OCI-LY7 (cell line): ENCODE measurements at regions not wholly inside any gene's neighbourhood (a gene's known extent, or its start where the extent isn't known, plus 50 kb on each side); places are given as distances from the start of the nearest gene placed in this dataset.

Source experiments
- BruUV-seq: library from RNA; stranded (reverse); fragments of 400-500 nt; replicated peaks from 2 replicates; lab custom pipeline; 2021; lab: Mats Ljungman, UMichigan
- CTCF ChIA-PET: fragments of 300-600 bp; sonication (Branson Sonifier 250); formaldehyde crosslinking; loops from one replicate; lab custom pipeline; 2022; ENCODE audit warnings: antibody characterized with exemption; ENCODE audit not compliant: unreplicated experiment; lab: Charles Lee
- POLR2A ChIA-PET: fragments of 300-600 bp; sonication (Branson Sonifier 250); formaldehyde crosslinking; loops from one replicate; lab custom pipeline; 2022; ENCODE audit warnings: antibody characterized with exemption; lab: Charles Lee
- DNase-seq: peaks from one replicate; pipeline ENCODE4 v3.0.0-alpha.2; 2015; ENCODE audit warnings: low spot score
- H2AFZ ChIP-seq: fragments of 200-600 bp; sonication (generic), shearing (Covaris generic); 2 replicates; pipeline ENCODE4 v1.6.1; 2014; ENCODE audit warnings: mild to moderate bottlenecking, antibody characterized with exemption, low read length, moderate library complexity
- H3K27ac ChIP-seq: fragments of 200-600 bp; sonication (generic); 2 replicates; pipeline ENCODE4 v1.5.1; 2014; ENCODE audit warnings: mixed run types, low read depth, mild to moderate bottlenecking, moderate library complexity, low read length, inconsistent platforms; ENCODE audit not compliant: poor library complexity, severe bottlenecking
- H3K36me3 ChIP-seq: fragments of 200-600 bp; sonication (generic); 2 replicates; pipeline ENCODE4 v1.6.1; 2014; ENCODE audit warnings: mild to moderate bottlenecking, antibody characterized with exemption, low read length, moderate library complexity, mixed read lengths; ENCODE audit not compliant: insufficient read depth
- H3K4me1 ChIP-seq: fragments of 200-600 bp; sonication (generic); 2 replicates; pipeline ENCODE4 v1.5.1; 2014; ENCODE audit warnings: mild to moderate bottlenecking, low read length; ENCODE audit not compliant: insufficient read depth, poor library complexity, severe bottlenecking
- H3K4me2 ChIP-seq: fragments of 200-600 bp; sonication (generic); 2 replicates; pipeline ENCODE4 v1.6.1; 2014; ENCODE audit warnings: mild to moderate bottlenecking, low read length
- H3K4me3 ChIP-seq: fragments of 200-600 bp; sonication (generic); 2 replicates; pipeline ENCODE4 v1.5.1; 2014; ENCODE audit warnings: mild to moderate bottlenecking, low read depth, low read length; ENCODE audit not compliant: poor library complexity, severe bottlenecking
- H3K79me2 ChIP-seq: fragments of 200-600 bp; sonication (generic); 2 replicates; pipeline ENCODE4 v1.6.1; 2016; ENCODE audit warnings: low read depth, mild to moderate bottlenecking, low read length, moderate library complexity, mixed read lengths; ENCODE audit not compliant: insufficient read depth
- H3K9me2 ChIP-seq: fragments of 200-600 bp; sonication (generic); 2 replicates; pipeline ENCODE4 v1.6.1; 2016; ENCODE audit warnings: mild to moderate bottlenecking, low read length, mixed read lengths; ENCODE audit not compliant: insufficient read depth
- H3K9me3 ChIP-seq: fragments of 200-600 bp; sonication (generic); 2 replicates; pipeline ENCODE4 v1.6.1; 2014; ENCODE audit warnings: mild to moderate bottlenecking, mixed run types, low read length, mixed read lengths
- H4K20me1 ChIP-seq: fragments of 200-600 bp; sonication (generic); 2 replicates; pipeline ENCODE4 v1.6.1; 2014; ENCODE audit warnings: mild to moderate bottlenecking, antibody characterized with exemption, low read length, moderate library complexity, mixed read lengths; ENCODE audit not compliant: insufficient read depth
- EZH2phosphoT487 ChIP-seq: fragments of 200-600 bp; sonication (generic); IDR thresholded peaks from 2 replicates; pipeline ENCODE4 v1.6.1; 2018; ENCODE audit warnings: low read depth, borderline replicate concordance, mild to moderate bottlenecking, mixed run types, antibody characterized with exemption, low read length, moderate library complexity, mixed read lengths
- intact Hi-C: fragments of 100-400 bp; cut with micrococcal nuclease; formaldehyde crosslinking; loops from one replicate; pipeline ENCODE4 v1.10.0; 2022; ENCODE audit not compliant: unreplicated experiment
- TF ChIP-seq, protein P1 (sequence below): fragments of 200-600 bp; sonication (generic); conservative IDR thresholded peaks from 2 replicates; pipeline ENCODE4 v1.5.1; 2014; ENCODE audit warnings: mild to moderate bottlenecking, antibody characterized with exemption, low read length, moderate library complexity, mixed read lengths

DNA sequence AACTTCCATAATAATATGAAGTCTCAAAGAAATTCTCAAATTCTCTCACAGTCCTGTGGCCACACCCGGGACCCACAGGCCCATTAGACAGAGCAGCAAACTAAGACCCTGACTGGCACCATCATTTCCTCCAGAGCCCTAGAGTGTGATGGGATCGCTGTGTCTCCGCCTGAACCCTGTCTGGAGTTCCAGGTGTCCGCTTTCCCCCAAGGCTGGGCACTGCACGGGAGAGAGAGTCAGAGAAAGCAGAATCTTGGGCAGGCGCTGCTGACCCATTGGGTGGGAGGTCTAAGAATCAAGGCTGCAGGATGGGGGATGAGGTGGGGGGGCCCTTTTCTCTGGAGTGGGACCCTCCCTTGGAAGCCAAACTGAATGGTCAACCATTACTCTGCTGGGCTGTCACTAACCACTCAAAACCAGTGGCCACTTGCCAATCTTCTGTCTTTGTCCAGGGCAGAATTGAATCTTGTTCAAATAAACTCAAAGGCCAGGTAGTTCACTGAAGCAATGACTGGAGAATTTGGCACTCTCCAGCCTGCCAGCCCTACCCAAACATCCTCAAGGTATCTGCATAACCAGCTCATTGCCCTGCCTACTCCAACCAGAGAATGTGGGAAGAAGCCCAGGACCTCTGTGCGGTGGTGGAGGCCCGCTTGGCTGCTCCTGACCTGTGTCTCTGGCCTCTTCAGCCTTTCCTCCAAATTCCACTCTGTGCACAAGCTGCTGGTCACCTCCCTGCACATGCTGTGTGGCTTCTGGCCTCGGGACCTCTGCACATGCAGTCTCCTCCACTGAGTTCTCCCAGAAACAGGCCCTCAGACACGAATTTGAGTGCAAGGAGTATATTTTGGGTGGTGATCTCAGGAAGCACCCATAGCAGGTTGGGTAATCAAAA is 141.1 kb downstream of the CEBPB start:
- TF ChIP-seq EZH2phosphoT487 = no peak
- TF ChIP-seq, protein P1, sequence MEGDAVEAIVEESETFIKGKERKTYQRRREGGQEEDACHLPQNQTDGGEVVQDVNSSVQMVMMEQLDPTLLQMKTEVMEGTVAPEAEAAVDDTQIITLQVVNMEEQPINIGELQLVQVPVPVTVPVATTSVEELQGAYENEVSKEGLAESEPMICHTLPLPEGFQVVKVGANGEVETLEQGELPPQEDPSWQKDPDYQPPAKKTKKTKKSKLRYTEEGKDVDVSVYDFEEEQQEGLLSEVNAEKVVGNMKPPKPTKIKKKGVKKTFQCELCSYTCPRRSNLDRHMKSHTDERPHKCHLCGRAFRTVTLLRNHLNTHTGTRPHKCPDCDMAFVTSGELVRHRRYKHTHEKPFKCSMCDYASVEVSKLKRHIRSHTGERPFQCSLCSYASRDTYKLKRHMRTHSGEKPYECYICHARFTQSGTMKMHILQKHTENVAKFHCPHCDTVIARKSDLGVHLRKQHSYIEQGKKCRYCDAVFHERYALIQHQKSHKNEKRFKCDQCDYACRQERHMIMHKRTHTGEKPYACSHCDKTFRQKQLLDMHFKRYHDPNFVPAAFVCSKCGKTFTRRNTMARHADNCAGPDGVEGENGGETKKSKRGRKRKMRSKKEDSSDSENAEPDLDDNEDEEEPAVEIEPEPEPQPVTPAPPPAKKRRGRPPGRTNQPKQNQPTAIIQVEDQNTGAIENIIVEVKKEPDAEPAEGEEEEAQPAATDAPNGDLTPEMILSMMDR = no peak
- Histone ChIP-seq H3K9me2 (no peaks in the 10 kb centered on the region), H4K20me1 (no peaks in the 10 kb centered on the region), H2AFZ (no peak overlapping the region), H3K4me3 (no peak overlapping the region), H3K9me3 (no peaks in the 10 kb centered on the region), H3K79me2 (no peaks in the 10 kb centered on the region), H3K27ac (no peak overlapping the region), H3K36me3 (no peaks in the 10 kb centered on the region), H3K4me1 (no peaks in the 10 kb centered on the region), H3K4me2 (no peak overlapping the region)
- ChIA-PET POLR2A (no interaction called here), CTCF (no interaction called here)
- intact Hi-C loops = no loop called here
- DNase-seq = no peak
- BruUV-seq = no TSS peak

DNA sequence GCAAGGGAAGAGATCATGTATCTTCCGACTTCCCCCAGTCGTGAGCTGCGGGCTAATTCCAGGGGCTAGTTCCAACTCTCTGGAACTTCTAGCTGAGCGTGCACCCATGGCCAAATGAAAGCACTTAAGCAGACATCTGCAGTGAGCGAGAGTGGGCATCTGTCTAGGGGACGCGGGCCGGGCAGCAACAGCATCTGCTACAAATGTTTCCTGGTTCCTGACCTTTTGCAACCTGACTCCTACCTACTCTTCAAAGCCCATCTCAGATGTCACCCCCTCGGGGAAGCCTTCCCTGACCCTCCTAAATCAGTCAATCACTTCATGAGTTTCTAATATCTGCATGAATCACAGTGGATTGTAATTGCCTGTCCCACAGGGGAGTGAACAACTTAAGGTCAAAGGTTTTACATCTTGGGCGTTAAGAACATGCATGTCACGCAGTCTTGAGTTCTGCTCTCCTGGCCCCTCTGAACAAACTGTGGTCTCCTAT is 141.9 kb downstream of the CEBPB start:
- TF ChIP-seq, protein P1 = no peak
- TF ChIP-seq EZH2phosphoT487 = no peak
- Histone ChIP-seq H3K4me2 (no peak overlapping the region), H3K9me2 (no peaks in the 10 kb centered on the region), H3K9me3 (no peaks in the 10 kb centered on the region), H3K4me3 (no peak overlapping the region), H2AFZ (no peak overlapping the region), H3K79me2 (no peaks in the 10 kb centered on the region), H4K20me1 (no peaks in the 10 kb centered on the region), H3K4me1 (no peaks in the 10 kb centered on the region), H3K36me3 (no peaks in the 10 kb centered on the region), H3K27ac (no peak overlapping the region)
- no peak for DNase-seq
- no TSS peak for BruUV-seq
- ChIA-PET POLR2A (no interaction called here), CTCF (no interaction called here)
- intact Hi-C loops = no loop called here

DNA sequence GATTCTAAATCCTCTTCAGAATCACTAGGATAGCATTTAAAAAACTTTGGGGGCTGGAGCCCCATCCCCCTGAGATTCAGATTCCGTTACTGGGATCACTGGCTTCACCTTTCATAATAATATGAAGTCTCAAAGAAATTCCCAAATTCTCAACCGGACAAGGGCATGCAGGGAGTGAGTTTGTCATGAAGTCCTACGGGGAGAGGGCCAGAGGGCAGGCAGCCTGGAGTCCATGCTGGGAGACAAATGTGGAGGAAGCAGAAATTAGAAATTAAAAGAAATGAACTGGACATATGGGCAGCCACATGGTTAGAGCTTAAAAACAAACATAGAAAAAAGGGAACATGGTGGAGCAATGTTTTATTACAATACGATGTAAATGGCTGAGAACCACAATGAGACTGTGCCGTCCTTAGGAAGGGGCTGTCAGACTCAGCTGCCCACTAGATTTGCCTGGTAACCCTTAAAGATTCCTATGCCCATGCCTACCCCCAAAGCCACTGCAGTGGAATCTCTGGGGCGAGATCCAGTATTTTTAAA is 142.6 kb downstream of the CEBPB start:
- no peak overlapping the region for H3K4me2 ChIP-seq
- no TSS peak for BruUV-seq
- POLR2A ChIA-PET = interaction anchor here (0.7 kb wide), 1 partner anchor 190 kb away, joined by 3 read pairs; no protein-coding TSS in a partner anchor

More for the DNA sequence above, 142.6 kb downstream of the CEBPB start:
- Histone ChIP-seq H3K9me2 (no peaks in the 10 kb centered on the region), H3K9me3 (no peaks in the 10 kb centered on the region), H3K79me2 (no peaks in the 10 kb centered on the region), H4K20me1 (no peaks in the 10 kb centered on the region), H3K36me3 (no peaks in the 10 kb centered on the region), H3K27ac (no peak overlapping the region), H3K4me1 (no peaks in the 10 kb centered on the region), H3K4me3 (no peak overlapping the region), H2AFZ (no peak overlapping the region)
- TF ChIP-seq, protein P1 = no peak
- TF ChIP-seq EZH2phosphoT487 = no peak
- CTCF ChIA-PET = no interaction called here
- no peak for DNase-seq
- intact Hi-C loops = no loop called here
